MM.1S (cell line): ENCODE measurements at regions not wholly inside any gene's neighbourhood (a gene's known extent, or its start where the extent isn't known, plus 50 kb on each side); places are given as distances from the start of the nearest gene placed in this dataset.

Experiments used
- DNase-seq: peaks from one replicate; pipeline ENCODE4 v3.0.0-alpha.2; 2015
- H2AFZ ChIP-seq: fragments of 300-600 bp; sonication (generic); 2 replicates; pipeline ENCODE4 v1.6.0; 2016; ENCODE audit warnings: antibody characterized with exemption, low read length
- H3F3A ChIP-seq: fragments of 300-600 bp; sonication (generic); 2 replicates; pipeline ENCODE4 v1.6.1; 2016; ENCODE audit warnings: mild to moderate bottlenecking, antibody characterized with exemption, low read length, moderate library complexity, mixed read lengths; ENCODE audit not compliant: insufficient read depth
- H3K27ac ChIP-seq: fragments of 300-600 bp; sonication (generic); 2 replicates; pipeline ENCODE4 v1.5.1; 2016; ENCODE audit warnings: mild to moderate bottlenecking, low read length
- H3K27me3 ChIP-seq: fragments of 300-600 bp; sonication (generic); replicated peaks from 2 replicates; pipeline ENCODE4 v1.6.0; 2016; ENCODE audit warnings: low read length; ENCODE audit not compliant: insufficient read depth
- H3K36me3 ChIP-seq: fragments of 300-600 bp; sonication (generic); replicated peaks from 2 replicates; pipeline ENCODE4 v1.6.1; 2016; ENCODE audit warnings: mild to moderate bottlenecking, low read length, mixed read lengths; ENCODE audit not compliant: insufficient read depth
- H3K4me1 ChIP-seq: fragments of 300-600 bp; sonication (generic); 2 replicates; pipeline ENCODE4 v1.6.1; 2016; ENCODE audit warnings: low read length, mixed read lengths
- H3K4me2 ChIP-seq: fragments of 300-600 bp; sonication (generic); 2 replicates; pipeline ENCODE4 v1.6.0; 2016; ENCODE audit warnings: low read depth, low read length
- H3K4me3 ChIP-seq: fragments of 300-600 bp; sonication (generic); 2 replicates; pipeline ENCODE4 v1.5.1; 2016; ENCODE audit warnings: low read length, mixed read lengths
- H3K79me2 ChIP-seq: fragments of 300-600 bp; sonication (generic); 2 replicates; pipeline ENCODE4 v1.6.1; 2016; ENCODE audit warnings: mixed run types, low read length, mixed read lengths
- H3K9ac ChIP-seq: fragments of 300-600 bp; sonication (generic); 2 replicates; pipeline ENCODE4 v1.6.1; 2016; ENCODE audit warnings: low read length, mixed read lengths
- H3K9me2 ChIP-seq: fragments of 300-600 bp; sonication (generic); replicated peaks from 2 replicates; pipeline ENCODE4 v1.6.1; 2016; ENCODE audit warnings: mild to moderate bottlenecking, low read length, mixed read lengths; ENCODE audit not compliant: insufficient read depth
- H3K9me3 ChIP-seq: fragments of 300-600 bp; sonication (generic); replicated peaks from 2 replicates; pipeline ENCODE4 v1.6.1; 2016; ENCODE audit warnings: mild to moderate bottlenecking, low read length, mixed read lengths; ENCODE audit not compliant: insufficient read depth
- H4K20me1 ChIP-seq: fragments of 300-600 bp; sonication (generic); 2 replicates; pipeline ENCODE4 v1.6.1; 2016; ENCODE audit warnings: mild to moderate bottlenecking, low read length, moderate library complexity, mixed read lengths; ENCODE audit not compliant: insufficient read depth
- EZH2 ChIP-seq: fragments of 300-600 bp; sonication (generic); optimal IDR thresholded peaks from 2 replicates; pipeline ENCODE3; 2017; ENCODE audit warnings: low read depth, mild to moderate bottlenecking, antibody characterized with exemption, low read length, mixed read lengths
- EZH2phosphoT487 ChIP-seq: fragments of 300-600 bp; sonication (generic); IDR thresholded peaks from 2 replicates; pipeline ENCODE4 v1.6.1; 2018; ENCODE audit warnings: antibody characterized with exemption, low read length
- TF ChIP-seq, protein P1 (sequence below): fragments of 300-600 bp; sonication (generic); IDR thresholded peaks from 2 replicates; pipeline ENCODE4 v1.5.1; 2016; ENCODE audit warnings: antibody characterized with exemption, low read length, mixed read lengths

DNA sequence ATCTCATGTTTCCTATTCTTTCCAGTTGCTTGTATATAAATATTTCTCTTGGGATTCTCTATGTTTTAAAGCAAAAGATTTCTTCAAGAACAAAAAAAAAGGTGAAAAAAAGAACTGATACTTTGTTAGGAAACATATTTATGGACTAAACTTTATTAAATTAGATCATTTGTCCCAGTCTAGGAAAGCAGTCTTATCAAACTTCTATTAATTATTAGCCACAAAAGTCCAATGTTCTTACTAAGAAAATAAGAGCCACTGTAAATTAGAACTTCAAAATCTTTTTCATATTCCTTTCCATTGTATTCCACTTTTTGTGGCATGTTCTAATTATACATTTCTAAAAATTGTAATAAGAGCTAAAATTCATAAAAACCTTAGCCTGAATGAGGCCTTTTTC, 175.2 kb downstream of the TYW3 start:
- Histone ChIP-seq H3K27me3 (no peaks in the 10 kb centered on the region), H3K9ac (no peak overlapping the region), H3K4me1 (no peaks in the 10 kb centered on the region), H3K9me3 (no peaks in the 10 kb centered on the region), H3K9me2 (no peaks in the 10 kb centered on the region), H3F3A (no peaks in the 10 kb centered on the region), H2AFZ (no peak overlapping the region), H3K4me2 (no peak overlapping the region), H3K79me2 (no peaks in the 10 kb centered on the region), H3K36me3 (no peaks in the 10 kb centered on the region), H3K4me3 (no peak overlapping the region), H4K20me1 (no peaks in the 10 kb centered on the region), H3K27ac (no peak overlapping the region)
- no peak for TF ChIP-seq EZH2
- TF ChIP-seq, protein P1, sequence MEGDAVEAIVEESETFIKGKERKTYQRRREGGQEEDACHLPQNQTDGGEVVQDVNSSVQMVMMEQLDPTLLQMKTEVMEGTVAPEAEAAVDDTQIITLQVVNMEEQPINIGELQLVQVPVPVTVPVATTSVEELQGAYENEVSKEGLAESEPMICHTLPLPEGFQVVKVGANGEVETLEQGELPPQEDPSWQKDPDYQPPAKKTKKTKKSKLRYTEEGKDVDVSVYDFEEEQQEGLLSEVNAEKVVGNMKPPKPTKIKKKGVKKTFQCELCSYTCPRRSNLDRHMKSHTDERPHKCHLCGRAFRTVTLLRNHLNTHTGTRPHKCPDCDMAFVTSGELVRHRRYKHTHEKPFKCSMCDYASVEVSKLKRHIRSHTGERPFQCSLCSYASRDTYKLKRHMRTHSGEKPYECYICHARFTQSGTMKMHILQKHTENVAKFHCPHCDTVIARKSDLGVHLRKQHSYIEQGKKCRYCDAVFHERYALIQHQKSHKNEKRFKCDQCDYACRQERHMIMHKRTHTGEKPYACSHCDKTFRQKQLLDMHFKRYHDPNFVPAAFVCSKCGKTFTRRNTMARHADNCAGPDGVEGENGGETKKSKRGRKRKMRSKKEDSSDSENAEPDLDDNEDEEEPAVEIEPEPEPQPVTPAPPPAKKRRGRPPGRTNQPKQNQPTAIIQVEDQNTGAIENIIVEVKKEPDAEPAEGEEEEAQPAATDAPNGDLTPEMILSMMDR = no peak
- no peak for DNase-seq

DNA sequence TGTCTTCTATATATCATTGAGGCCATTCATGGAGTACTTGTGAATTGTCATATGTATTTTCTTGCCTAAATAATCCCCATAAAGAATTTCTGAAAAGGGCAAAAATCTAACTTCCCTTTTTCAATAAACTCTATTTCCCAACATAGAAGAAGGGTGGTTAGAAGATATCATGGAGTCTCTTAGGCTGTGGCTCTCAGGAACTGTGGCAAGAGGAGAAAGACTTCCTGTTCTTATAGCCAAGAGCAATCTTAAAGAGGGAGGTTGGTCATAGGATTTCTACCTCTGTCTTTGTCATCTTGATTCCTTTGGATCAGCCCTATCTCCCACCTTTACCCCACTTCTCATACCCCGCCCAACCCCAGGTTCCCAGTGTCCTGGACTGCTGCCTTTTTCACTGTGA, 175.8 kb downstream of the TYW3 start:
- H3K27ac ChIP-seq = no peak overlapping the region
- no peaks in the 10 kb centered on the region for H3K79me2 ChIP-seq
- H3K9me2 ChIP-seq = no peaks in the 10 kb centered on the region
- no peak overlapping the region for H3K4me2 ChIP-seq
- H3K4me3 ChIP-seq = no peak overlapping the region
- no peaks in the 10 kb centered on the region for H3K9me3 ChIP-seq
- no peaks in the 10 kb centered on the region for H3K4me1 ChIP-seq
- H3K27me3 ChIP-seq = no peaks in the 10 kb centered on the region
- no peaks in the 10 kb centered on the region for H3K36me3 ChIP-seq
- no peak overlapping the region for H2AFZ ChIP-seq
- no peak overlapping the region for H3K9ac ChIP-seq
- TF ChIP-seq EZH2 (no peak), EZH2phosphoT487 (no peak)
- TF ChIP-seq, protein P1 = no peak
- DNase-seq = no peak
- no peaks in the 10 kb centered on the region for H4K20me1 ChIP-seq
- no peaks in the 10 kb centered on the region for H3F3A ChIP-seq

DNA sequence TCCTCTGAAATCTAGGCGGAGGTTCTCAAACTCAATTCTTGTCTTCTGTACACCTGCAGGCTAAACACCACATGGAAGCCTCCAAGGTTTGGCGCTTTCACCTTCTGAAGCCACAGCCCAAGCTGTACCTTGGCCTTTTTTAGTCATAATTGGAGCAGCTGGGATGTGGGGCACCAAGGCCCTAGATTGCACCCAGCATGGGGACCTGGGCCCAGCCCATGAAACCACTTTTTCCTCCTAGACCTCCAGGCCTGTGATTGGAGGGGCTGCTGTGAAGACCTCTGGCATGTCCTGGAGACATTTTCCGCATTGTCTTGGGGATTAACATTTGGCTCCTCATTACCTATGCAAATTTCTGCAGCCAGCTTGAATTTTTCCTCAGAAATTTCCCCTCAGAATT, 181.0 kb downstream of the TYW3 start:
- Histone ChIP-seq H3K9ac (no peak overlapping the region), H3F3A (no peaks in the 10 kb centered on the region), H3K27me3 (no peaks in the 10 kb centered on the region), H3K79me2 (no peaks in the 10 kb centered on the region), H3K4me1 (no peaks in the 10 kb centered on the region), H3K4me2 (no peak overlapping the region), H3K36me3 (no peaks in the 10 kb centered on the region), H3K4me3 (no peak overlapping the region), H3K27ac (no peak overlapping the region), H3K9me3 (no peaks in the 10 kb centered on the region), H4K20me1 (no peaks in the 10 kb centered on the region), H3K9me2 (no peaks in the 10 kb centered on the region), H2AFZ (no peak overlapping the region)
- TF ChIP-seq EZH2phosphoT487 (no peak), EZH2 (no peak)
- TF ChIP-seq, protein P1 = no peak
- DNase-seq = no peak

DNA sequence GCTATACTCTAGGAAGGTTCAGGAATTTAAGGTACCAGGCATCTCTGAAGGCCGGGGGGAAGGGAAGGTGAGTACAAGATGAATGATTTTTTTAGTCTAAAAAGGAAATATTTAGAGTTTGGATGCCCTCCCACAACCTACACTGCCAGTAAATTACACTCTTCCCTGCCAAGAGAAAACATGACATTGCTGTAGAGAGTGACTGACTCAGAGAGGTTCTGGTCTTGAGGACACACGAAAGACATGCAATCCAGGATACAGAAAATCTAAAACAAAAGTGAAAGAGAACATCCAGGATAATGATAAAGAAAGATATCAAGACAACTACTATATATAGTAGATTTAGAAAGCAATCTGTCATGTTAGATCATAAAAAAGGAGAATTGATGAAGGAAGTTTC, 200.5 kb downstream of the TYW3 start:
- peak overlapping the region; percentile 30; the same call in 1 of the 2 replicates for H3K4me3 ChIP-seq
- H3K79me2 ChIP-seq = no peaks in the 10 kb centered on the region
- TF ChIP-seq, protein P1 = no peak
- no peak for TF ChIP-seq EZH2phosphoT487
- no peak for TF ChIP-seq EZH2
- no peaks in the 10 kb centered on the region for H4K20me1 ChIP-seq
- H3K9me3 ChIP-seq = no peaks in the 10 kb centered on the region
- H3K9me2 ChIP-seq = no peaks in the 10 kb centered on the region
- H3K4me1 ChIP-seq = no peaks in the 10 kb centered on the region
- no peak overlapping the region for H3K27ac ChIP-seq
- no peaks in the 10 kb centered on the region for H3K36me3 ChIP-seq
- peak overlapping the region; percentile 56 for H3K4me2 ChIP-seq
- H2AFZ ChIP-seq = peak overlapping the region; percentile 19; the same call in 1 of the 2 replicates
- no peaks in the 10 kb centered on the region for H3K27me3 ChIP-seq
- no peaks in the 10 kb centered on the region for H3F3A ChIP-seq
- no peak overlapping the region for H3K9ac ChIP-seq
- DNase-seq = peak; percentile 17
